DOHH2 (cell line): ENCODE measurements at regions not wholly inside any gene's neighbourhood (a gene's known extent, or its start where the extent isn't known, plus 50 kb on each side); places are given as distances from the start of the nearest gene placed in this dataset.

Experiments used
- H3F3A ChIP-seq: fragments of 200-600 bp; sonication (generic), shearing (Covaris generic); 2 replicates; pipeline ENCODE4 v1.6.0; 2016; ENCODE audit warnings: antibody characterized with exemption, mild to moderate bottlenecking; ENCODE audit not compliant: control insufficient read depth, insufficient read depth
- H3K27ac ChIP-seq: fragments of 200-600 bp; sonication (generic); 2 replicates; pipeline ENCODE4 v1.5.1; 2014; ENCODE audit warnings: low read depth, mild to moderate bottlenecking, low read length, moderate library complexity
- H3K27me3 ChIP-seq: fragments of 200-600 bp; sonication (generic); 2 replicates; pipeline ENCODE4 v1.6.1; 2014; ENCODE audit warnings: mild to moderate bottlenecking, low read length, mixed read lengths; ENCODE audit not compliant: control insufficient read depth
- H3K36me3 ChIP-seq: fragments of 200-600 bp; sonication (generic); 2 replicates; pipeline ENCODE4 v1.6.1; 2014; ENCODE audit warnings: mild to moderate bottlenecking, low read length, moderate library complexity, mixed read lengths; ENCODE audit not compliant: control insufficient read depth
- H3K4me1 ChIP-seq: fragments of 200-600 bp; sonication (generic); 2 replicates; pipeline ENCODE4 v1.6.1; 2014; ENCODE audit warnings: mild to moderate bottlenecking, low read length, mixed read lengths; ENCODE audit not compliant: control insufficient read depth
- H3K4me2 ChIP-seq: fragments of 200-600 bp; sonication (generic); 2 replicates; pipeline ENCODE4 v1.6.0; 2014; ENCODE audit warnings: mild to moderate bottlenecking, low read length, moderate library complexity
- H3K4me3 ChIP-seq: fragments of 200-600 bp; sonication (generic); 2 replicates; pipeline ENCODE4 v1.5.1; 2014; ENCODE audit warnings: mild to moderate bottlenecking, low read length, mixed read lengths
- H3K79me2 ChIP-seq: fragments of 200-600 bp; sonication (generic); 2 replicates; pipeline ENCODE4 v1.6.1; 2014; ENCODE audit warnings: mild to moderate bottlenecking, low read length, mixed read lengths; ENCODE audit not compliant: control insufficient read depth
- H3K9me2 ChIP-seq: fragments of 200-600 bp; sonication (generic); replicated peaks from 2 replicates; pipeline ENCODE4 v1.6.1; 2014; ENCODE audit warnings: mild to moderate bottlenecking, low read length, mixed read lengths; ENCODE audit not compliant: control insufficient read depth
- H3K9me3 ChIP-seq: fragments of 200-600 bp; sonication (generic); 2 replicates; pipeline ENCODE4 v1.6.1; 2014; ENCODE audit warnings: antibody characterized with exemption, low read length, mixed read lengths; ENCODE audit not compliant: control insufficient read depth, insufficient read depth
- H4K20me1 ChIP-seq: fragments of 200-600 bp; sonication (generic); 2 replicates; pipeline ENCODE4 v1.6.0; 2014; ENCODE audit warnings: low read depth, mild to moderate bottlenecking, antibody characterized with exemption, low read length, moderate library complexity; ENCODE audit not compliant: control insufficient read depth, insufficient read depth
- EZH2phosphoT487 ChIP-seq: fragments of 200-600 bp; sonication (generic); IDR thresholded peaks from 2 replicates; pipeline ENCODE4 v1.6.1; 2017; ENCODE audit warnings: borderline replicate concordance, mild to moderate bottlenecking, antibody characterized with exemption, low read length, moderate library complexity, mixed read lengths
- TF ChIP-seq, protein P1 (sequence below): fragments of 200-600 bp; sonication (generic); IDR thresholded peaks from one replicate; pipeline ENCODE4 v1.5.1; 2014; ENCODE audit warnings: antibody characterized with exemption, mild to moderate bottlenecking, low read depth, low read length; ENCODE audit not compliant: poor library complexity, severe bottlenecking

- H3K9me3 ChIP-seq, result no peaks in the 10 kb centered on the region
- no peak overlapping the region for H3K27ac ChIP-seq
- H3K4me2 ChIP-seq, result no peak overlapping the region
- H3K36me3 ChIP-seq, result no peaks in the 10 kb centered on the region
- TF ChIP-seq, protein P1, sequence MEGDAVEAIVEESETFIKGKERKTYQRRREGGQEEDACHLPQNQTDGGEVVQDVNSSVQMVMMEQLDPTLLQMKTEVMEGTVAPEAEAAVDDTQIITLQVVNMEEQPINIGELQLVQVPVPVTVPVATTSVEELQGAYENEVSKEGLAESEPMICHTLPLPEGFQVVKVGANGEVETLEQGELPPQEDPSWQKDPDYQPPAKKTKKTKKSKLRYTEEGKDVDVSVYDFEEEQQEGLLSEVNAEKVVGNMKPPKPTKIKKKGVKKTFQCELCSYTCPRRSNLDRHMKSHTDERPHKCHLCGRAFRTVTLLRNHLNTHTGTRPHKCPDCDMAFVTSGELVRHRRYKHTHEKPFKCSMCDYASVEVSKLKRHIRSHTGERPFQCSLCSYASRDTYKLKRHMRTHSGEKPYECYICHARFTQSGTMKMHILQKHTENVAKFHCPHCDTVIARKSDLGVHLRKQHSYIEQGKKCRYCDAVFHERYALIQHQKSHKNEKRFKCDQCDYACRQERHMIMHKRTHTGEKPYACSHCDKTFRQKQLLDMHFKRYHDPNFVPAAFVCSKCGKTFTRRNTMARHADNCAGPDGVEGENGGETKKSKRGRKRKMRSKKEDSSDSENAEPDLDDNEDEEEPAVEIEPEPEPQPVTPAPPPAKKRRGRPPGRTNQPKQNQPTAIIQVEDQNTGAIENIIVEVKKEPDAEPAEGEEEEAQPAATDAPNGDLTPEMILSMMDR, result no peak
- TF ChIP-seq EZH2phosphoT487, result no peak
- H4K20me1 ChIP-seq, result no peaks in the 10 kb centered on the region
- no peaks in the 10 kb centered on the region for H3F3A ChIP-seq
- no peaks in the 10 kb centered on the region for H3K4me1 ChIP-seq
- no peaks in the 10 kb centered on the region for H3K79me2 ChIP-seq
- no peaks in the 10 kb centered on the region for H3K9me2 ChIP-seq
- H3K4me3 ChIP-seq, result no peak overlapping the region
- no peaks in the 10 kb centered on the region; the same call in 1 of the 2 replicates for H3K27me3 ChIP-seq
These were observed 95.6 kb downstream of the ESM1 start for GRCh38 chr5:54889826-54890225.

GRCh38 chr5:54887663-54888062 is 97.7 kb downstream of the ESM1 start:
- Histone ChIP-seq H3K36me3 (no peaks in the 10 kb centered on the region), H3K4me1 (no peaks in the 10 kb centered on the region), H3K27ac (no peak overlapping the region), H3K4me3 (no peak overlapping the region), H3F3A (no peaks in the 10 kb centered on the region), H3K9me3 (no peaks in the 10 kb centered on the region), H3K79me2 (no peaks in the 10 kb centered on the region), H4K20me1 (no peaks in the 10 kb centered on the region), H3K4me2 (no peak overlapping the region), H3K9me2 (no peaks in the 10 kb centered on the region), H3K27me3 (no peaks in the 10 kb centered on the region; the same call in 1 of the 2 replicates)
- TF ChIP-seq EZH2phosphoT487, result no peak
- TF ChIP-seq, protein P1, result no peak

DNA sequence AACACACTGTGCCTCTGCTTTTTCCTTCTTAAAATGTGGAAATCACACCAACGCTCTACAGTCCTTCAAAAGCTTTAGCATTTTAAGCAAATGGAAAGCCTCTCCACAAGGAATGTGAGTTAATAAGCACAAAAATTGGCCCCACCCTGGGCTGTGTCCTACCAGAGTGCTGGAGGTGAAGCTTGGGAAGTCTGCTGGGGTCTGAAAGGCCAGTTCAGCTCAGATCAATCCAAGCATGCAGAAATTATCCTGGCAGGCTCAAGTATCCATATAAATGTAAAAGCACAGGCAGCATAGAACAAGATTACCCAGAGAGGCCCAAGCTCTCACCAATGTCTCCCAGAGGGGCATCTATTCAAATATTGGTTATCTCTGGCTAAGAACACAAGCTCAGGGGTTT is 98.5 kb downstream of the ESM1 start:
- Histone ChIP-seq H3K27me3 (no peaks in the 10 kb centered on the region; the same call in 1 of the 2 replicates), H3K9me3 (no peaks in the 10 kb centered on the region), H3F3A (no peaks in the 10 kb centered on the region), H3K27ac (no peak overlapping the region), H3K4me3 (no peak overlapping the region), H3K79me2 (no peaks in the 10 kb centered on the region), H4K20me1 (no peaks in the 10 kb centered on the region), H3K4me1 (no peaks in the 10 kb centered on the region), H3K4me2 (no peak overlapping the region), H3K9me2 (no peaks in the 10 kb centered on the region), H3K36me3 (no peaks in the 10 kb centered on the region)
- TF ChIP-seq, protein P1, result no peak
- TF ChIP-seq EZH2phosphoT487, result no peak

DNA sequence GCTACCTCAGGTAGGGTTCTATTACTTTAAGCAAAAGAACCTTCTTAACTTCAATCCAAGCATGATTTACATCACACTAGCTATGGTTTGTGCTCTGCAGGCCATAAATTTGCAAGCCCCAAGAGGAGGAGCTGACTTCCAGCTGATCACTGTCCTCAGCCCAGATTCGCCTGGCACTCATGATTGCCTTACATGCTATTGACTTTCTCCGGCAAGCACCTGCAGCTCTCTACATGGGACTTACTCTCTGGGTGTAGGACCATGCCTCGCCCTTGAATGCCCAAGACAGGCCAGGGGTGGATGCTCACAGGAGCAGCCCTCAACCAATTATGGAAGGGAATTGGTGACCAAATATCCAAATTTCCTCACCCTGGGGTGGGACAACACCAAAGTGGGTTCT is 99.8 kb downstream of the ESM1 start:
- Histone ChIP-seq H3K27ac (no peak overlapping the region), H3K79me2 (no peaks in the 10 kb centered on the region), H3K9me3 (no peaks in the 10 kb centered on the region), H3K36me3 (no peaks in the 10 kb centered on the region), H3K4me2 (no peak overlapping the region), H3K9me2 (no peaks in the 10 kb centered on the region), H4K20me1 (no peaks in the 10 kb centered on the region), H3K4me1 (no peaks in the 10 kb centered on the region), H3K27me3 (no peaks in the 10 kb centered on the region), H3F3A (no peaks in the 10 kb centered on the region), H3K4me3 (no peak overlapping the region)
- no peak for TF ChIP-seq EZH2phosphoT487
- TF ChIP-seq, protein P1, result no peak
